Osteocyte (in vitro differentiated cells): ENCODE measurements at regions not wholly inside any gene's neighbourhood (a gene's known extent, or its start where the extent isn't known, plus 50 kb on each side); places are given as distances from the start of the nearest gene placed in this dataset.
"Not testable (repeated sequence)": the region's sequence is repeated elsewhere in the genome, so short reads cannot be mapped to it uniquely, and the experiment has no call there.

Experiments used
- DNase-seq: peaks from one replicate; pipeline ENCODE4 v3.0.0; 2021; ENCODE audit warnings: mixed read lengths; ENCODE audit not compliant: unreplicated experiment; ENCODE audit errors: extremely low spot score
- H3K27ac Mint-ChIP-seq: one replicate; pipeline ENCODE4 v1.8.0; 2021; ENCODE audit warnings: mild to moderate bottlenecking, mixed read lengths; ENCODE audit not compliant: unreplicated experiment
- H3K27me3 Mint-ChIP-seq: one replicate; pipeline ENCODE4 v1.8.0; 2021; ENCODE audit warnings: mixed read lengths; ENCODE audit not compliant: unreplicated experiment
- H3K36me3 Mint-ChIP-seq: one replicate; pipeline ENCODE4 v1.8.0; 2021; ENCODE audit warnings: mixed read lengths; ENCODE audit not compliant: unreplicated experiment
- H3K4me1 Mint-ChIP-seq: one replicate; pipeline ENCODE4 v1.8.0; 2021; ENCODE audit warnings: mixed read lengths; ENCODE audit not compliant: unreplicated experiment
- H3K4me3 Mint-ChIP-seq: one replicate; pipeline ENCODE4 v1.8.0; 2021; ENCODE audit warnings: mild to moderate bottlenecking, moderate library complexity, mixed read lengths; ENCODE audit not compliant: unreplicated experiment
- H3K9me3 Mint-ChIP-seq: one replicate; pipeline ENCODE4 v1.8.0; 2021; ENCODE audit warnings: mixed read lengths; ENCODE audit not compliant: unreplicated experiment
- TF ChIP-seq, protein P1 (sequence below): fragments of 200-600 bp; sonication (generic); IDR thresholded peaks from 2 replicates; pipeline ENCODE4 v1.5.0; 2021; ENCODE audit warnings: antibody characterized with exemption, mild to moderate bottlenecking, moderate library complexity

DNA sequence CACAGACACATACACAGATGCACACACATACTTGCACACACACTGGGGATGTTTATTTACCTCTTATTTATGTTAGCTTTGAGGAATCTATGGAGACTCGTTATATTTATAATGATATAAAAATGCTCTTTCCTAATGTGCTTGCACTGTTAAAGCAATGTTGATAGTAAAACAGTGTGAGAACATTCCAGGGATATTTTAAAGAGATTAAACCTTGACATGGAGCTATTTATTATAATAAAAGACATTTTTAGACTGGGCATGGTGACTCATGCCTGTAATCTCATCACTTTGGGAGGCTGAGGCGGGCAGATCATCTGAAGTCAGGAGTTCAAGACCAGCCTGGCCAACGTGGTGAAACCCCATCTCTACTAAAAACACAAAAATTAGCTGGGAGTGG, 557.3 kb upstream of the ZNF804A start:
- Mint-ChIP-seq H3K4me1 (no peaks in the 10 kb centered on the region), H3K4me3 (no peak overlapping the region), H3K27me3 (no peaks in the 10 kb centered on the region), H3K9me3 (no peaks in the 10 kb centered on the region), H3K27ac (no peak overlapping the region), H3K36me3 (no peaks in the 10 kb centered on the region)
- no peak for DNase-seq
- TF ChIP-seq, protein P1, sequence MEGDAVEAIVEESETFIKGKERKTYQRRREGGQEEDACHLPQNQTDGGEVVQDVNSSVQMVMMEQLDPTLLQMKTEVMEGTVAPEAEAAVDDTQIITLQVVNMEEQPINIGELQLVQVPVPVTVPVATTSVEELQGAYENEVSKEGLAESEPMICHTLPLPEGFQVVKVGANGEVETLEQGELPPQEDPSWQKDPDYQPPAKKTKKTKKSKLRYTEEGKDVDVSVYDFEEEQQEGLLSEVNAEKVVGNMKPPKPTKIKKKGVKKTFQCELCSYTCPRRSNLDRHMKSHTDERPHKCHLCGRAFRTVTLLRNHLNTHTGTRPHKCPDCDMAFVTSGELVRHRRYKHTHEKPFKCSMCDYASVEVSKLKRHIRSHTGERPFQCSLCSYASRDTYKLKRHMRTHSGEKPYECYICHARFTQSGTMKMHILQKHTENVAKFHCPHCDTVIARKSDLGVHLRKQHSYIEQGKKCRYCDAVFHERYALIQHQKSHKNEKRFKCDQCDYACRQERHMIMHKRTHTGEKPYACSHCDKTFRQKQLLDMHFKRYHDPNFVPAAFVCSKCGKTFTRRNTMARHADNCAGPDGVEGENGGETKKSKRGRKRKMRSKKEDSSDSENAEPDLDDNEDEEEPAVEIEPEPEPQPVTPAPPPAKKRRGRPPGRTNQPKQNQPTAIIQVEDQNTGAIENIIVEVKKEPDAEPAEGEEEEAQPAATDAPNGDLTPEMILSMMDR, result no peak

GRCh38 chr2:184041777-184042176, 556.6 kb upstream of the ZNF804A start:
- Mint-ChIP-seq H3K4me1 (no peaks in the 10 kb centered on the region), H3K27me3 (no peaks in the 10 kb centered on the region), H3K36me3 (no peaks in the 10 kb centered on the region), H3K27ac (no peak overlapping the region), H3K9me3 (no peaks in the 10 kb centered on the region), H3K4me3 (no peak overlapping the region)
- DNase-seq, result no peak
- TF ChIP-seq, protein P1, result no peak

DNA sequence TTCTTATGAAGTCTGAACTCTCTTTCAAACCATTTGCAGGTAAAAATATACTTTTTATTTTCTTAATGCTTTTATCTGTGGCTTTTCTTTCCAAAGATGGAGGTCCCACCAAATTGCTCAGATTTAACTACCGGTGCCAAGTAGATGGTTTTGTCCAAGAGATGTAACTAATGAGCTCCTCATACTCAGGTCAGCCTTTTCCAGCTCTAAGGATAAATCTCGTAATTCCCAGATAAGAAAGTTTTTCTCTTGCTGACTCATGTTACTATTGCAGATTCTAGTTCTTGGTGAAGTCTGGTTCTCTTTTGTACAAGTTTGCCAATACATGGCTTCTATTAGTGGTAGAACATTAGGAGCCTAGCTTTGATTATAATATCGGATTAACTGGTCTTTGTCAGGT, 550.8 kb upstream of the ZNF804A start:
- TF ChIP-seq, protein P1, result no peak
- no peaks in the 10 kb centered on the region for H3K36me3 Mint-ChIP-seq
- peaks cover 4% of the 10 kb centered on the region for H3K27me3 Mint-ChIP-seq
- no peak for DNase-seq
- H3K27ac Mint-ChIP-seq, result no peak overlapping the region
- H3K9me3 Mint-ChIP-seq, result no peaks in the 10 kb centered on the region
- H3K4me1 Mint-ChIP-seq, result no peaks in the 10 kb centered on the region
- H3K4me3 Mint-ChIP-seq, result no peak overlapping the region

GRCh38 chr2:184049566-184049965, 548.8 kb upstream of the ZNF804A start:
- H3K27ac Mint-ChIP-seq, result no peak overlapping the region
- H3K27me3 Mint-ChIP-seq, result peaks cover 4% of the 10 kb centered on the region
- H3K4me1 Mint-ChIP-seq, result no peaks in the 10 kb centered on the region
- no peaks in the 10 kb centered on the region for H3K36me3 Mint-ChIP-seq
- TF ChIP-seq, protein P1, result no peak
- H3K9me3 Mint-ChIP-seq, result no peaks in the 10 kb centered on the region
- H3K4me3 Mint-ChIP-seq, result no peak overlapping the region
- no peak for DNase-seq

DNA sequence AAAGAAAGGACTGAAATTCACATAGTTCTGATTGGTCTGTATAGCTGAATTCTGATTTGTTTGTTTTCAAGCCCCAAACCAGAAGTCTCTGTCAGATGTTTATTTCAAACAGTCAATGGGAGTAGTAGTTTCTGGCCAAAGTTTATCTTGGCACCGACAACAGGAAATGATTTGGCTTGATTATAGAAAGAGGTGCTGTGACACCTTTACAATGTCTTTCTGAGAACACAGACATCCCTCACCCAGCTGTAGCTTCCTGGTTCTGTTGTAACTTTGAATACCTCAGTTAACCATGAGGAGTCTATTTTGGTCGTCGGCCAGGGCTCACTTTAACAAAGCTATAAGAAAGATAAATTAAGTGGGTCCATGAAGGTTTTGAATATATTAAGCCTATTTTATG, 545.0 kb upstream of the ZNF804A start:
- Mint-ChIP-seq H3K4me3 (no peak overlapping the region), H3K9me3 (no peaks in the 10 kb centered on the region), H3K4me1 (no peaks in the 10 kb centered on the region), H3K27me3 (peaks cover 4% of the 10 kb centered on the region), H3K36me3 (no peaks in the 10 kb centered on the region), H3K27ac (no peak overlapping the region)
- TF ChIP-seq, protein P1, result no peak
- DNase-seq, result no peak

DNA sequence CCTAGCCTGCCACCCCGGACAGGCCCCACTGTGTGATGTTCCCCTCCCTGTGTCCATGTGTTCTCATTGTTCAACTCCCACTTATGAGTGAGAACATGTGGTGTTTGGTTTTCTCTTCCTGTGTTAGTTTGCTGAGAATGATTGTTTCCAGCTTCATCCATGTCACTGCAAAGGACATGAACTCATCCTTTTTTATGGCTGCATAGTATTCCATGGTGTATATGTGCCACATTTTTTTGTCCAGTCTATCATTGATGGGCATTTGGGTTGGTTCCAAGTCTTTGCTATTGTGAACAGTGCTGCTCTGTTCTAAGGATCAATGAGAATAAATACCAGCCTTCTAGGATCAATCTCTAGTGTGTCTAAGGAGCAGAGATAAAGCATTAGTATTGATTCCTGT, 543.9 kb upstream of the ZNF804A start:
- not testable (repeated sequence) for H3K9me3 Mint-ChIP-seq, H3K27me3 Mint-ChIP-seq, H3K27ac Mint-ChIP-seq, H3K36me3 Mint-ChIP-seq, H3K4me3 Mint-ChIP-seq, H3K4me1 Mint-ChIP-seq, DNase-seq
